GM13977 (cell line): ENCODE measurements at regions not wholly inside any gene's neighbourhood (a gene's known extent, or its start where the extent isn't known, plus 50 kb on each side); places are given as distances from the start of the nearest gene placed in this dataset.
"Not testable (repeated sequence)": the region's sequence is repeated elsewhere in the genome, so short reads cannot be mapped to it uniquely, and the experiment has no call there.

Source experiments
- DNase-seq: peaks from one replicate; pipeline ENCODE4 v3.0.0; 2012; ENCODE audit warnings: low spot score
- CTCF ChIP-seq: IDR thresholded peaks from 2 replicates; pipeline ENCODE4 v1.5.1; 2012; ENCODE audit warnings: mild to moderate bottlenecking, control low read depth; ENCODE audit not compliant: insufficient read depth; ENCODE audit errors: extremely low read depth, missing control alignments
- in situ Hi-C: fragments of 300-500 bp; cut with MboI; formaldehyde crosslinking; loops from one replicate; pipeline ENCODE4 v1.12.0; 2022; ENCODE audit warnings: low sequenced_read_pairs, low pct_unique_long_range_greater_than_20kb, mixed read lengths, inconsistent platforms; ENCODE audit not compliant: unreplicated experiment

GRCh38 chr14:40981247-40981646, 625.4 kb upstream of the LRFN5 start:
- in situ Hi-C loops = no loop called here
- TF ChIP-seq CTCF = no peak

GRCh38 chr14:40960257-40960656, 646.4 kb upstream of the LRFN5 start:
- DNase-seq, in situ Hi-C loops: not testable (repeated sequence)

More at GRCh38 chr14:40981247-40981646, 625.4 kb upstream of the LRFN5 start:
- DNase-seq = no peak

GRCh38 chr14:40955131-40955505, 651.6 kb upstream of the LRFN5 start:
- no peak for DNase-seq
- in situ Hi-C loops = no loop called here
- no peak for TF ChIP-seq CTCF

GRCh38 chr14:40954448-40955130, 652.1 kb upstream of the LRFN5 start:
- in situ Hi-C loops, DNase-seq: not testable (repeated sequence)

GRCh38 chr14:40944521-40944920, 662.2 kb upstream of the LRFN5 start:
- in situ Hi-C loops = no loop called here
- no peak for DNase-seq
- no peak for TF ChIP-seq CTCF

GRCh38 chr14:40936861-40937260, 669.8 kb upstream of the LRFN5 start:
- TF ChIP-seq CTCF = no peak
- no peak for DNase-seq
- in situ Hi-C loops = no loop called here

- in situ Hi-C loops = no loop called here
- no peak for TF ChIP-seq CTCF
- no peak for DNase-seq
These were observed 686.3 kb upstream of the LRFN5 start for GRCh38 chr14:40920380-40920779.

GRCh38 chr14:40911141-40911540, 695.5 kb upstream of the LRFN5 start:
- no peak for TF ChIP-seq CTCF
- in situ Hi-C loops = no loop called here
- no peak for DNase-seq
